NCI-H2029 treated with DMSO at 0.1 percent for 48 hours (cell line): ENCODE measurements at regions not wholly inside any gene's neighbourhood (a gene's known extent, or its start where the extent isn't known, plus 50 kb on each side); places are given as distances from the start of the nearest gene placed in this dataset.
"Not testable (repeated sequence)": the region's sequence is repeated elsewhere in the genome, so short reads cannot be mapped to it uniquely, and the experiment has no call there.

Experiments used
- DNase-seq: peaks from one replicate; lab custom pipeline; 2025; lab: John Stamatoyannopoulos, UW

GRCh38 chr20:23299673-23300050 is 50.9 kb upstream of the NXT1 start:
- DNase-seq, result no peak

- no peak for DNase-seq
These were observed 51.5 kb upstream of the NXT1 start for GRCh38 chr20:23298926-23299672.

- DNase-seq, result no peak
These were observed 52.4 kb upstream of the NXT1 start for GRCh38 chr20:23298155-23298554.

- no peak for DNase-seq
These were observed 53.5 kb upstream of the NXT1 start for GRCh38 chr20:23296841-23297701.

GRCh38 chr20:23295934-23296333 is 54.7 kb upstream of the NXT1 start:
- no peak for DNase-seq

GRCh38 chr20:23294671-23295070 is 55.9 kb upstream of the NXT1 start:
- no peak for DNase-seq

GRCh38 chr20:23294166-23294565 is 56.4 kb upstream of the NXT1 start:
- no peak for DNase-seq

GRCh38 chr20:23293689-23294088 is 56.9 kb upstream of the NXT1 start:
- no peak for DNase-seq

GRCh38 chr20:23292311-23292710 is 58.3 kb upstream of the NXT1 start:
- DNase-seq, result not testable (repeated sequence)

- DNase-seq, result no peak
These were observed 58.9 kb upstream of the NXT1 start for GRCh38 chr20:23291575-23292240.

GRCh38 chr20:23290761-23291574 is 59.6 kb upstream of the NXT1 start:
- no peak for DNase-seq

GRCh38 chr20:23289724-23290395 is 60.7 kb upstream of the NXT1 start:
- DNase-seq, result no peak

- no peak for DNase-seq
These were observed 61.3 kb upstream of the NXT1 start for GRCh38 chr20:23289249-23289648.

- no peak for DNase-seq
These were observed 63.0 kb upstream of the NXT1 start for GRCh38 chr20:23287354-23288190.

- no peak for DNase-seq
These were observed 64.2 kb upstream of the NXT1 start for GRCh38 chr20:23286346-23286745.

GRCh38 chr20:23285536-23285935 is 65.1 kb upstream of the NXT1 start:
- no peak for DNase-seq

GRCh38 chr20:23284009-23284408 is 66.6 kb upstream of the NXT1 start:
- DNase-seq, result no peak

GRCh38 chr20:23283096-23283850 is 67.3 kb upstream of the NXT1 start:
- no peak for DNase-seq

- no peak for DNase-seq
These were observed 68.0 kb upstream of the NXT1 start for GRCh38 chr20:23282546-23282945.

GRCh38 chr20:23282111-23282510 is 68.5 kb upstream of the NXT1 start:
- DNase-seq, result no peak
